Breast epithelium (tissue), 3 donors: ENCODE measurements at regions not wholly inside any gene's neighbourhood (a gene's known extent, or its start where the extent isn't known, plus 50 kb on each side); places are given as distances from the start of the nearest gene placed in this dataset.

Experiments used
- CTCF ChIP-seq, 3 donors: fragments of 450-650 bp; IDR thresholded peaks; one replicate each; pipeline ENCODE4 v1.5.1; 2016 to 2017; ENCODE audit warnings: antibody characterized with exemption in 3 of 3, mild to moderate bottlenecking in 3 of 3, moderate library complexity in 3 of 3
- POLR2A ChIP-seq: fragments of 450-650 bp; IDR thresholded peaks from one replicate; pipeline ENCODE4 v1.6.1; 2016; ENCODE audit warnings: antibody characterized with exemption, mild to moderate bottlenecking, moderate library complexity

GRCh38 chr18:5646739-5647138, 102.9 kb upstream of the EPB41L3 start:
- TF ChIP-seq CTCF (IDR thresholded peaks at IDR 0.05), result no peak
- no peak for TF ChIP-seq POLR2A
